Osteoblast (primary cell): ENCODE measurements at regions not wholly inside any gene's neighbourhood (a gene's known extent, or its start where the extent isn't known, plus 50 kb on each side); places are given as distances from the start of the nearest gene placed in this dataset. TPM values are rescaled to one million over a fixed set of nuclear protein-coding genes. Genes with fewer than 3 reads are reported as not detected.

Source experiments
- DNase-seq: peaks from one replicate; pipeline ENCODE4 v3.0.0; 2011; ENCODE audit warnings: low spot score, mixed read lengths; ENCODE audit not compliant: insufficient read length; ENCODE audit errors: missing footprints
- H2AFZ ChIP-seq: 2 replicates; pipeline ENCODE4 v1.6.0; 2011; ENCODE audit warnings: mild to moderate bottlenecking, low read length
- H3K27ac ChIP-seq: 2 replicates; pipeline ENCODE4 v1.5.1; 2011; ENCODE audit warnings: mild to moderate bottlenecking, low read depth, low read length, moderate library complexity
- H3K27me3 ChIP-seq: 2 replicates; pipeline ENCODE4 v1.6.0; 2012; ENCODE audit warnings: mild to moderate bottlenecking, control low read depth, inconsistent platforms, low read length, moderate library complexity; ENCODE audit not compliant: insufficient read depth
- H3K36me3 ChIP-seq: 2 replicates; pipeline ENCODE4 v1.5.1; 2011; ENCODE audit warnings: mild to moderate bottlenecking, low read length, control low read depth, moderate library complexity; ENCODE audit not compliant: insufficient read depth
- H3K4me1 ChIP-seq: 2 replicates; pipeline ENCODE4 v1.5.1; 2011; ENCODE audit warnings: mild to moderate bottlenecking, low read length, control low read depth, moderate library complexity; ENCODE audit not compliant: insufficient read depth
- H3K4me2 ChIP-seq: 2 replicates; pipeline ENCODE4 v1.6.0; 2011; ENCODE audit warnings: mild to moderate bottlenecking, low read length; ENCODE audit not compliant: insufficient read depth
- H3K4me3 ChIP-seq: fragments of 200-600 bp; sonication (generic); 3 replicates; pipeline ENCODE4 v1.5.1; 2012; ENCODE audit warnings: mild to moderate bottlenecking, low read length, inconsistent platforms; ENCODE audit not compliant: insufficient read depth
- H3K79me2 ChIP-seq: 2 replicates; pipeline ENCODE4 v1.6.0; 2012; ENCODE audit warnings: mild to moderate bottlenecking, low read length, control low read depth, inconsistent platforms; ENCODE audit not compliant: insufficient read depth
- H3K9me3 ChIP-seq: 2 replicates; pipeline ENCODE4 v1.5.1; 2011; ENCODE audit warnings: low read depth, low read length, control low read depth
- H4K20me1 ChIP-seq: 2 replicates; pipeline ENCODE4 v1.6.0; 2012; ENCODE audit warnings: mild to moderate bottlenecking, low read length, control low read depth; ENCODE audit not compliant: insufficient read depth
- CTCF ChIP-seq: IDR thresholded peaks from 2 replicates; pipeline ENCODE4 v1.5.1; 2011; ENCODE audit warnings: mild to moderate bottlenecking, low read depth, low read length, moderate library complexity; ENCODE audit errors: extremely low read depth
- small RNA-seq: library from RNA; depleted of rRNA; stranded (forward); fragments of <200 nt; gene quantifications from one replicate; pipeline ENCODE3, GENCODE V24; 2012

GRCh38 chr5:8981016-8981415 is 564.9 kb downstream of the SEMA5A start:
- H3K4me1 ChIP-seq, result peaks cover 6% of the 10 kb centered on the region
- H3K79me2 ChIP-seq, result no peaks in the 10 kb centered on the region
- TF ChIP-seq CTCF, result no peak

GRCh38 chr5:8981496-8981895 is 564.4 kb downstream of the SEMA5A start:
- no peaks in the 10 kb centered on the region for H3K36me3 ChIP-seq
- H3K27ac ChIP-seq, result no peak overlapping the region
- no peak for TF ChIP-seq CTCF
- no peaks in the 10 kb centered on the region for H3K9me3 ChIP-seq
- no peaks in the 10 kb centered on the region for H4K20me1 ChIP-seq
- H3K4me2 ChIP-seq, result no peak overlapping the region
- H3K4me1 ChIP-seq, result peaks cover 6% of the 10 kb centered on the region
- no peaks in the 10 kb centered on the region for H3K79me2 ChIP-seq
- no peak overlapping the region for H3K4me3 ChIP-seq
- DNase-seq, result peak; percentile 58
- H2AFZ ChIP-seq, result no peak overlapping the region
- H3K27me3 ChIP-seq, result no peaks in the 10 kb centered on the region

More at GRCh38 chr5:8981016-8981415, 564.9 kb downstream of the SEMA5A start:
- no peaks in the 10 kb centered on the region for H3K36me3 ChIP-seq
- H3K4me3 ChIP-seq, result no peak overlapping the region
- no peak for DNase-seq
- no peak overlapping the region for H3K4me2 ChIP-seq
- H2AFZ ChIP-seq, result no peak overlapping the region
- H3K27ac ChIP-seq, result no peak overlapping the region
- no peaks in the 10 kb centered on the region for H3K27me3 ChIP-seq
- H3K9me3 ChIP-seq, result no peaks in the 10 kb centered on the region
- H4K20me1 ChIP-seq, result no peaks in the 10 kb centered on the region

- no peaks in the 10 kb centered on the region for H3K9me3 ChIP-seq
- H3K4me3 ChIP-seq, result no peak overlapping the region
- no peak overlapping the region for H2AFZ ChIP-seq
- no peak for DNase-seq
- TF ChIP-seq CTCF, result no peak
- peaks cover 6% of the 10 kb centered on the region for H3K4me1 ChIP-seq
- H3K27me3 ChIP-seq, result no peaks in the 10 kb centered on the region
- no peak overlapping the region for H3K27ac ChIP-seq
- no peaks in the 10 kb centered on the region for H4K20me1 ChIP-seq
- H3K4me2 ChIP-seq, result no peak overlapping the region
- H3K79me2 ChIP-seq, result no peaks in the 10 kb centered on the region
- no peaks in the 10 kb centered on the region for H3K36me3 ChIP-seq
These were observed 561.5 kb downstream of the SEMA5A start for GRCh38 chr5:8984386-8984785.

Small RNAs in the stretch of these regions (small RNA-seq; reads per million reads assigned to genes)
- not detected for gene AC091895.1
- gene AC091912.1, result not detected
- gene AC091912.2, result not detected
- not detected for gene AC091932.2
- gene AC091932.4, result not detected
- gene AC091953.1, result not detected
- gene AC091953.2, result not detected
- not detected for gene AC091953.3
- not detected for gene AC091953.5
- not detected for gene AC091965.3
- not detected for gene RNU1-76P
